HG02852 (cell line): ENCODE measurements at regions not wholly inside any gene's neighbourhood (a gene's known extent, or its start where the extent isn't known, plus 50 kb on each side); places are given as distances from the start of the nearest gene placed in this dataset.

Experiments used
- ATAC-seq: cut with Tn5 transposase; IDR thresholded peaks from one replicate; pipeline ENCODE4 v1.9.1; 2021; ENCODE audit warnings: mild to moderate bottlenecking, moderate library complexity; ENCODE audit not compliant: unreplicated experiment

GRCh38 chr18:27763936-27764335 lies 413.0 kb downstream of the CDH2 start:
- ATAC-seq = no peak

- ATAC-seq = no peak
Measured at GRCh38 chr18:27763341-27763740, 413.6 kb downstream of the CDH2 start.

GRCh38 chr18:27762054-27762453 lies 414.9 kb downstream of the CDH2 start:
- no peak for ATAC-seq

- no peak for ATAC-seq
Measured at GRCh38 chr18:27752944-27753343, 424.0 kb downstream of the CDH2 start.

- no peak for ATAC-seq
Measured at GRCh38 chr18:27750923-27751322, 426.0 kb downstream of the CDH2 start.

GRCh38 chr18:27750014-27750413 lies 426.9 kb downstream of the CDH2 start:
- no peak for ATAC-seq

GRCh38 chr18:27749194-27749593 lies 427.7 kb downstream of the CDH2 start:
- ATAC-seq = no peak

- ATAC-seq = no peak
Measured at GRCh38 chr18:27746241-27746640, 430.7 kb downstream of the CDH2 start.

GRCh38 chr18:27735117-27735516 lies 441.8 kb downstream of the CDH2 start:
- ATAC-seq = no peak

GRCh38 chr18:27731211-27731610 lies 445.7 kb downstream of the CDH2 start:
- ATAC-seq = no peak

- no peak for ATAC-seq
Measured at GRCh38 chr18:27728659-27729058, 448.3 kb downstream of the CDH2 start.

- ATAC-seq = no peak
Measured at GRCh38 chr18:27724362-27724761, 452.6 kb downstream of the CDH2 start.

- no peak for ATAC-seq
Measured at GRCh38 chr18:27723168-27723567, 453.8 kb downstream of the CDH2 start.

GRCh38 chr18:27719680-27720079 lies 457.2 kb downstream of the CDH2 start:
- no peak for ATAC-seq

- no peak for ATAC-seq
Measured at GRCh38 chr18:27717816-27718215, 459.1 kb downstream of the CDH2 start.

GRCh38 chr18:27717250-27717649 lies 459.7 kb downstream of the CDH2 start:
- no peak for ATAC-seq

GRCh38 chr18:27715751-27716150 lies 461.2 kb downstream of the CDH2 start:
- ATAC-seq = no peak

- no peak for ATAC-seq
Measured at GRCh38 chr18:27713738-27714095, 463.2 kb downstream of the CDH2 start.

GRCh38 chr18:27713037-27713737 lies 463.7 kb downstream of the CDH2 start:
- no peak for ATAC-seq

GRCh38 chr18:27712066-27712465 lies 464.9 kb downstream of the CDH2 start:
- ATAC-seq = no peak

GRCh38 chr18:27711382-27711781 lies 465.5 kb downstream of the CDH2 start:
- ATAC-seq = no peak

GRCh38 chr18:27709344-27709743 lies 467.6 kb downstream of the CDH2 start:
- ATAC-seq = no peak

GRCh38 chr18:27707201-27707600 lies 469.7 kb downstream of the CDH2 start:
- ATAC-seq = no peak
